ENCODE measurements at regions not wholly inside any gene's neighbourhood (a gene's known extent, or its start where the extent isn't known, plus 50 kb on each side); places are given as distances from the start of the nearest gene placed in this dataset.

DNA sequence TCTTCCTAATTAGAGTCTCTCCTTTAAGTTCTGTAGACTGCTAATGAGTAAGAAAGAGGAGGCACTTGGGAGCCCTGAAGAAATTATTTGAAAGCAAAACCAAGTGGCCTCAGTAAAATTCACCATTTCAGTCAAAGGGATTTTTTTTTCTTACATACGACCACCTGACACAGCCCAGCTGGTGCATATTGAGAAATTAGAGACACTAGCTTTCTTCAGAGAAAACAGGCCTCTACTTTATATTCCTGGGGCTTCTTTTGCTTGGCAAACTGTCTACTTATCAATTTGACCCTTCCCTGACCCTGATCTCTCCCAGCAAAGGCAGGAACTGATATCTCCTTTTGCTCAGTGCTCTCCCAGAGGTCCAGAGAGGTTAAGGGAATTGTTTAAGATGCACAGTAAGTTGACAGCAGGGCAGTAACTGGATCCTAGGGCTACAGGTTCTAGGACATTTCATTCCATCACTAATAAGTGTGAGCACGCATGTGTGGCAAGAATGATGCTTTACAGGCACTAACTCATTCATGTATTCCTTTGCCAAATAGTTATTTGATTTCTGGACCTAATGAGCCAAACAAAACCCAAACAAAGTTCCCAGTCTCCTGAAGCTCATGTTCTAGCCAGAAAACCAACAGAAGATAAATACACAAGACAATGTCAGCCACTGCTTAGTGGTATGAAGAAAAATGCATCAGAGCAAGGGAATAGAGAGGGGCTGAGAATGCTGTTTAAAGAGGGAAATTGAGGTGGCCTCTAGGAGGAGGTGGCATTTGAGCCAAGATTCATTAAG lies 467.6 kb downstream of the SOX6 start:
- TF ChIP-seq, protein P1, sequence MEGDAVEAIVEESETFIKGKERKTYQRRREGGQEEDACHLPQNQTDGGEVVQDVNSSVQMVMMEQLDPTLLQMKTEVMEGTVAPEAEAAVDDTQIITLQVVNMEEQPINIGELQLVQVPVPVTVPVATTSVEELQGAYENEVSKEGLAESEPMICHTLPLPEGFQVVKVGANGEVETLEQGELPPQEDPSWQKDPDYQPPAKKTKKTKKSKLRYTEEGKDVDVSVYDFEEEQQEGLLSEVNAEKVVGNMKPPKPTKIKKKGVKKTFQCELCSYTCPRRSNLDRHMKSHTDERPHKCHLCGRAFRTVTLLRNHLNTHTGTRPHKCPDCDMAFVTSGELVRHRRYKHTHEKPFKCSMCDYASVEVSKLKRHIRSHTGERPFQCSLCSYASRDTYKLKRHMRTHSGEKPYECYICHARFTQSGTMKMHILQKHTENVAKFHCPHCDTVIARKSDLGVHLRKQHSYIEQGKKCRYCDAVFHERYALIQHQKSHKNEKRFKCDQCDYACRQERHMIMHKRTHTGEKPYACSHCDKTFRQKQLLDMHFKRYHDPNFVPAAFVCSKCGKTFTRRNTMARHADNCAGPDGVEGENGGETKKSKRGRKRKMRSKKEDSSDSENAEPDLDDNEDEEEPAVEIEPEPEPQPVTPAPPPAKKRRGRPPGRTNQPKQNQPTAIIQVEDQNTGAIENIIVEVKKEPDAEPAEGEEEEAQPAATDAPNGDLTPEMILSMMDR (IDR thresholded peaks at IDR 0.05; ENCODE audit: partially characterized antibody, unreplicated experiment) = no peak
- peaks cover 6% of the 10 kb centered on the region for H3K4me1 Mint-ChIP-seq (ENCODE audit: low read depth, unreplicated experiment)
- no peaks in the 10 kb centered on the region for H3K36me3 Mint-ChIP-seq (ENCODE audit: unreplicated experiment)
- H3K4me3 Mint-ChIP-seq (ENCODE audit: unreplicated experiment) = no peak overlapping the region
- no peak for DNase-seq
- H3K27ac Mint-ChIP-seq (ENCODE audit: unreplicated experiment) = no peak overlapping the region
- peaks cover 6% of the 10 kb centered on the region for H3K9me3 Mint-ChIP-seq (ENCODE audit: unreplicated experiment)
- H3K27me3 Mint-ChIP-seq (ENCODE audit: unreplicated experiment) = peaks cover 4% of the 10 kb centered on the region

DNA sequence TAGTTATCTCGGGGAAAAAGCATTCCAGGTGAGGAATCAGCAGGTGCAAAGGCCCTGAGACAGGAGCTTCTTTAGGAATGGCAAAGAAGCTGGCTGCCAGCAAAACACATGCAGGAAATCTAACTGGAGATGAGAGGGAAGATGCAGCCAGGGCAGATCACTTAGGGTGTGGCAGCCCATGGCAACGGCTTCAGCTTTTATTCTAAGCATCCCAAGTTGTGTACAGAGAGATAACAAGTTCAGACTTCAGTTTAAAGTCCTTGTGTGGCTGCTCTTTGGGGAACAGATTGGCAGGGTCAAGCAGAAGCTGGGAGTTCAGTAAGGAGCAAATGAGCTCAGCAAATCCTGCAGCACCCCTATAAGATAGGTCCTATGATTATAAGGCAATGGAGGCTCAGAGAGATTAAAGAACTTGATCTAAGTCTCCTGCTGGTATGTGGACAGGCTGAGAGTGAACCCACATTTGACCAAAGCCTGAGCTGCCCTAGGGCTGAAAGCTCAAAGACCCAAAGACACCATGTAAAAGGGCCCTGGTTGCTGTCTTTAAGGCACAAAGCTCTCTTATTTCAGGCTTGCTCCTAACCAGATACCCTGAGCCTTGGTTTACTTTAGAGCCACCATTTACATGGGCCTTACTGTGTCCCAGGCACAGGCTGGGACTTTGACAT lies 466.8 kb downstream of the SOX6 start:
- Mint-ChIP-seq H3K4me1 (ENCODE audit: low read depth, unreplicated experiment) (peaks cover 5% of the 10 kb centered on the region), H3K27me3 (ENCODE audit: unreplicated experiment) (peaks cover 4% of the 10 kb centered on the region), H3K36me3 (ENCODE audit: unreplicated experiment) (no peaks in the 10 kb centered on the region), H3K4me3 (ENCODE audit: unreplicated experiment) (no peak overlapping the region), H3K27ac (ENCODE audit: unreplicated experiment) (no peak overlapping the region), H3K9me3 (ENCODE audit: unreplicated experiment) (peaks cover 6% of the 10 kb centered on the region)
- TF ChIP-seq, protein P1 (IDR thresholded peaks at IDR 0.05; ENCODE audit: partially characterized antibody, unreplicated experiment) = no peak
- no peak for DNase-seq

DNA sequence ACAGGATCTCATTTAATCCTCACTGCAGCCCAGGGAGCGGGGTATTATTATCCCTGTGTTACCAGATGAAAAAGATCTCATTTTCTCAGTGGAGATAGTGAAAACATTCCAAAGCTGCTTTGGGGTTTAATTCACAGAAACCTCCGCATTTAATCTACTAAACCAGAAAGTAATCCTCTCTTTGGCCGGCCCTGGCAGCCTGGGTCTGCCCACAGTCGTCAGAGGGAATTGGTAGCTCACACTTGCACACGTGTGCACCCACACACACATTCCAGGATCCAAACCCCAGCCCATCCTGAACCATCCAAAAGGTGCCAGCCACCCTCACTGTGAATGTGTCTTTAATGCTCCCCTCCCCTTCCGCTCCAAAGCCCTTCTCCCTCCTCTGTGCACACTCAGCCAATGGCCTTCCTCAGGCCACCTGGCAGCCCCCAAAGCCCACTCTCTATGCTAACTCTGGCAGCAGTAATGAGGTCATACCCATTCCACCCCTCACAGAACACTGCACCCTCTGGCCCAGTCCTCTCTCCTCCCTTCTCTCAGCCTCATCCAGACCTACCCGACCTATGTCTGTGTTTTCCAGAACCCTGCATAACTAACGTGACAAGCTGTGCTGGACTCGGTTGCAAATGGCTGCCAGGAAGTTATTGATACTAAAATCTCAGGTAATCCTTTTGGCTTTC lies 466.2 kb downstream of the SOX6 start:
- Mint-ChIP-seq H3K36me3 (ENCODE audit: unreplicated experiment) (no peaks in the 10 kb centered on the region), H3K27ac (ENCODE audit: unreplicated experiment) (no peak overlapping the region), H3K27me3 (ENCODE audit: unreplicated experiment) (peaks cover 4% of the 10 kb centered on the region), H3K4me3 (ENCODE audit: unreplicated experiment) (no peak overlapping the region), H3K4me1 (ENCODE audit: low read depth, unreplicated experiment) (peaks cover 2% of the 10 kb centered on the region), H3K9me3 (ENCODE audit: unreplicated experiment) (peaks cover 6% of the 10 kb centered on the region)
- DNase-seq = no peak
- TF ChIP-seq, protein P1 (IDR thresholded peaks at IDR 0.05; ENCODE audit: partially characterized antibody, unreplicated experiment) = no peak

DNA sequence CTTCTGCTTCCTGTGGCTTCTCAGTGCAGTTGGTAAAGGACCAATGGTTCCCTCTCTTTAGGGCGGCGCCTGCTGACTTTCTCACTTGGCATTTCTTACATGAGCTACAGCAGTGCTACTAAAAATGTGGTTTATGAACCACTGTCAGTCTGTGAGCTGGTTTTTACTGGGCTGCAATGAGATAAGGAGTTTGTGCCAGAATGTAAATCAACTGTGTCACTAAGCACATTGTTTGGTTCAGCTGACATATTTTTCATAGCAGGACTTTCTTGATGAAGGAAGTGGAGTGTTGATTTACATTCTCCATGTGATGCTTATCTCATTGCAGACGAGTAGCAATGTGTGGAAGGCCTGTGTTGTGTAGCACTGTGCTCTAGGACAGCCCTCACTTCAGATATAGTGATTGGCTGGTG lies 463.3 kb downstream of the SOX6 start:
- H3K4me3 Mint-ChIP-seq (ENCODE audit: unreplicated experiment) = no peak overlapping the region
- TF ChIP-seq, protein P1 (IDR thresholded peaks at IDR 0.05; ENCODE audit: partially characterized antibody, unreplicated experiment) = no peak
- no peak for DNase-seq
- H3K4me1 Mint-ChIP-seq (ENCODE audit: low read depth, unreplicated experiment) = no peaks in the 10 kb centered on the region
- H3K9me3 Mint-ChIP-seq (ENCODE audit: unreplicated experiment) = peaks cover 6% of the 10 kb centered on the region
- peaks cover 2% of the 10 kb centered on the region for H3K27me3 Mint-ChIP-seq (ENCODE audit: unreplicated experiment)
- no peak overlapping the region for H3K27ac Mint-ChIP-seq (ENCODE audit: unreplicated experiment)
- no peaks in the 10 kb centered on the region for H3K36me3 Mint-ChIP-seq (ENCODE audit: unreplicated experiment)

All from glutamatergic neuron (in vitro differentiated cells).